ES-I3 (cell line): ENCODE measurements at regions not wholly inside any gene's neighbourhood (a gene's known extent, or its start where the extent isn't known, plus 50 kb on each side); places are given as distances from the start of the nearest gene placed in this dataset.

ENCODE experiments used
- H3K36me3 ChIP-seq: 2 replicates; pipeline ENCODE4 v1.6.1; 2013; ENCODE audit warnings: mild to moderate bottlenecking, low read length, control low read depth, moderate library complexity; ENCODE audit not compliant: insufficient read depth
- H3K4me1 ChIP-seq: 2 replicates; pipeline ENCODE4 v1.6.1; 2013; ENCODE audit warnings: mild to moderate bottlenecking, control low read depth, low read length; ENCODE audit not compliant: insufficient read depth
- H3K9ac ChIP-seq: 2 replicates; pipeline ENCODE4 v1.6.1; 2013; ENCODE audit warnings: low read depth, mild to moderate bottlenecking, low read length, moderate library complexity
- H3K9me3 ChIP-seq: 2 replicates; pipeline ENCODE4 v1.6.1; 2013; ENCODE audit warnings: mild to moderate bottlenecking, low read length, moderate library complexity; ENCODE audit not compliant: control insufficient read depth, insufficient read depth

DNA sequence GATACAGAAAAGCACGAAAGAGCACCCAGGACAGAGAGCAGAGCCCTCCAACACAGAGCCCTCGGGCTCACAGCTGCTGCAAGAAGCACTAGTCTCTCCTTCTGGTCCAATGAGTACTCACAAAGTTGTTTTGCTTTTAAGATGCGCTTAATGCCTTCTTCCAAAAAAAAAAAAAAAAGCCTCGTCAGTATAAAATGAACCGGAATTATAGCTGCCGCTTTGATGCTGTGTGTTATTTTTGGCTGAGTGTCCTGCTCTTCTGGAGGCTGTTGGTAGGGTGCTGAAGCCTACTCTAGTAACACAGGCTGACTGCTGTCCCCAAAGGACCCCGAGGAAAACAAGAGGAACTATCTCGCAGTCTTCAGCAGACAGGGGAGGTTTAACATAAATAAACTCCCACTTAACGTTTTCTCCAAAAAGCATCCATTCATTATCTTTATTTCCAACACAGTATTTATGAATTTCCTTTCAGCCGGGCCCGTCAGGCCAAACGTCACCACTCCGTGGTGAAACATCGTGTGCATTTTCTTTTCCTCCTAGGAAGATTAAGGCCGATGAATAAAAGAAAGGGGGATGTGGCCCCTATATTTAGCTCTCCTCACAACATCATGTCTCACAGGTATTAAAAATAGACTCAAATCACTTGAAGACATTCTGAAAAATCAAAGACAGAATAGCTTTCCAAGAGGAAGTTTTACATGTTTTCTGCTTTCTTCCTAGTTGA lies 213.7 kb upstream of the PPARGC1A start:
- peaks cover 3% of the 10 kb centered on the region; the same call in 1 of the 2 replicates for H3K4me1 ChIP-seq
- H3K9me3 ChIP-seq, result no peaks in the 10 kb centered on the region
- H3K36me3 ChIP-seq, result no peaks in the 10 kb centered on the region
- no peak overlapping the region for H3K9ac ChIP-seq

DNA sequence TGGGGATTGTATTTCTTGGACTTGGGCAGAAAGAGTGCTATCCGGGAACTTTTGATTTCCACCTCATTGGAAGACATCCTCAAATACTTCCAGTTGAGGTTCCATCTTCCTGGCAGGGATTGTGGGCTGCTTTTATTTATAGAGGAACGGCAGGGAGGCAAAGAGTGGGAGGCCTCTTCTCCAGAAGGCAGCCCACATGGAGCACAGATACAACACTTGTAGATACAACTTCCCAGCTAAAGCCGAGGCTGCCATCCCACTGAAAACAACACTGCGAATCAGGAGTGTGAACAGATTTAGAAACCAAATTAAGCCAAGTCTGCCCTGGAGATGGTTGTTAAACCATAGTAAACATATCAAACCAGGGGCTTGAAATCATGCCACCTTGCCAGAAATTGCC lies 212.8 kb upstream of the PPARGC1A start:
- Histone ChIP-seq H3K4me1 (peaks cover 3% of the 10 kb centered on the region; the same call in 1 of the 2 replicates), H3K9ac (no peak overlapping the region), H3K36me3 (no peaks in the 10 kb centered on the region), H3K9me3 (no peaks in the 10 kb centered on the region)

DNA sequence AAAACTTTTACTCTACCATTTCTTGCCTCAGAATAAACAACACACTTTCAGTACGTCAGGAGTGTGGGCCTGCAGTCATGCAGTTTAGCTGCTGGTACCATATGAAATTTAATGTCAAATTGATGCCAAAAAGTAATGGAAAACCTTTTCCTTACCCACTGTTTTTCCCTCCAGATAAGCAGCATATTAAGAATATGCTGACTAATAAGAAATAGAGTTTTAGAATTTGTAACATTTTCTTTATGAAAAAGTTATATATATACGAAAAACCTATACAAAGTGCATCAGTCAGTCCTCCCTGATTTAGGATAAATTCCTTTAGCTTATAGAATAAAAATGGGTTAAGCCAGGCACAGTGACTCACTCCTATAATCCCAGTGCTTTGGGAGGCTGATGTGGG lies 206.8 kb upstream of the PPARGC1A start:
- H3K36me3 ChIP-seq, result no peaks in the 10 kb centered on the region
- no peak overlapping the region for H3K9ac ChIP-seq
- no peaks in the 10 kb centered on the region for H3K4me1 ChIP-seq
- H3K9me3 ChIP-seq, result no peaks in the 10 kb centered on the region

DNA sequence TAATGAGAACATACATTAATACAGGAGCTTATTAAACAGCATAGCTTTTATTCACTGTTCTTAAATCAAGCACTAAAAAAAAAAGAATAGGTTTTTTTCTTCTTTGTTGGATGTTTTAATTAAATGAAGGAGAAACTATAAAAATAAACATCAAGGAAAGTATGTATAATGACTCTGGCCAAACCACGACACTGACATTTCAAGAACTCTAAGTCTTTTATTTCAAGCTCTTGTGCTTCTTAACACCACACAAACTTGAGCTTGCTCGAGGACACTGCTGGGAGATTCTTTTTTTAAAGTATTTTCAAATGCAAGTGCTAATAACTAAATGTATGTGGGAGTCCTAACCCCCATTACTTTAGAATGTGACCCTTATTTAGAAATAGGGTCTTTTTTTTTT lies 204.9 kb upstream of the PPARGC1A start:
- H3K4me1 ChIP-seq, result no peaks in the 10 kb centered on the region
- H3K36me3 ChIP-seq, result no peaks in the 10 kb centered on the region

DNA sequence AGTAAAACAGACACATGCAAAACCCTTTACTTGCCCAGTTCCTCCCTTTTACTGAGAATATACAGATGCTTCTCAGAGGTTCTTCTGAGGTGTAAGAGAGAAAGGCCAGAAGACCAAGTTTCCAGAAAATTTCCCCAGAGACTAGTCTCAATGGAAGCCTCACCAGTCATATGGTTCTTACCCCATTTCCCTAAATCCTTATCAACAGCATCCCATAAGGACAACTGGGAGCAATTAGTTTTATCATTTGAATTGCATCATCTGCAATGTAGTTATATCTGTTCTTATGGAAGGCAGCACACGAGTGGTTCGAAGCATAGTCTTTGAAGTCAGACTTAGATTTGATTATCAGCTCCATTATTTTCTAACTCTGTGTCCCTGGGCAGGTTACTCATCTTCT lies 203.6 kb upstream of the PPARGC1A start:
- H3K36me3 ChIP-seq, result no peaks in the 10 kb centered on the region

More for the DNA sequence above, 204.9 kb upstream of the PPARGC1A start:
- Histone ChIP-seq H3K9me3 (no peaks in the 10 kb centered on the region), H3K9ac (no peak overlapping the region)

DNA sequence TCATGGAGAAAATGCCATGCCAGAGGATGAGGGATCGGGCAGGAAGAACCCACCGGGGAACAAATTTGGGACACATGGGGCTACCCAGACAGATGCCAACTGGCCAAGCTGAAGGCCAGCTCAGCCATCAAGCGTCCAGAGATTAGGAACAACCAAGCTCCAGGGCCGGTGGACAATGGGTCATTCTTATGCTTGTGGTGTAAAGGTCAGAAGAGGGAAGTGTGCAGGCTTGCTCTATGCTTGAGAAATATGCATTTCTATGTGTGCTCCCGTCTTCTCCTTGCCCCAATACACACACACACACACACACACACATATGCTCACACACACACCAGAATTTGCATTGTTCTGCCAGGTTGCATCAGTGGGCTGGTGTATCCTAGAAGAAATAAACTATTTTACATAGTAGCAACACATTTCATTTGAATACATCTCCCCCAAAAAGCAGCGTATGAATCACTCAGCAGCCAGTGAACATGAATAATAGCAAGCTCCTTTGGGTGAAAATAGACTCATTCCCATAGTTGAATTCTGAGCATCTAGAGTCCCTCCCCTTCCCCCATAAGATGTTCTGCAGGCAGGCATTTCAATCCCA lies 201.9 kb upstream of the PPARGC1A start:
- H3K9me3 ChIP-seq, result no peaks in the 10 kb centered on the region; the same call in 1 of the 2 replicates
- H3K9ac ChIP-seq, result no peak overlapping the region
- no peaks in the 10 kb centered on the region for H3K36me3 ChIP-seq
- H3K4me1 ChIP-seq, result no peaks in the 10 kb centered on the region

More for the DNA sequence above, 203.6 kb upstream of the PPARGC1A start:
- Histone ChIP-seq H3K9ac (no peak overlapping the region), H3K9me3 (no peaks in the 10 kb centered on the region; the same call in 1 of the 2 replicates), H3K4me1 (no peaks in the 10 kb centered on the region)

DNA sequence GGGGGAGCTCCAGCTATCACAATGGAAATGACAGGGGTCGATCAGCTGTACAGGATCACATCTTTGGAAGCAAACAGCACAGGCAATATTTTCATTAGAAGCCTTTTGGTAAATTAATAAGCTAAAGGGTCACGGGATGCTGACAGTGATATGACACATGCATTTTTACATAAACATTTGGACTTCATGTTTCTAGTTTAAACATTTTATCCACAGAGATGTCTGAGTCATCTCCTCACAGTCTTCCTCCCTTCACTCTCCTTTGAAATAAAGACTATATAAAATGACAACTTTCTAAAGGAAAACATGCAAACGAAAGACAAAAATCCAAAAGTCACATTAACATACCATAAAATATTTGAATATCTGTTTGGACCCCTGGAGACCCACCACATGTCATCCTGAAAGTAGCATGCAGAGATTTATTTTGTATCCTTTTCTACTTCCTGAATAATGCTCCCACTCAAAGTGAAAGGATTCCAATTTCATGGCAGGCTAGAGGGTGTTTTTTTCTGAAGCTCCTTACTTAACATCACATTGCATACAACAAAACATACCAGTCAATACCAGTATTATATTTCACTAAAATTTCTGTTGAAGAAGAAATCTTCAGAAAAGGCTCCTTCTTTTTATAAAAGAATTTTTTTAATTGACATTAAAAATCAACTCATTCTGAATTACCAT lies 200.1 kb upstream of the PPARGC1A start:
- Histone ChIP-seq H3K9ac (no peak overlapping the region), H3K36me3 (no peaks in the 10 kb centered on the region), H3K4me1 (no peaks in the 10 kb centered on the region), H3K9me3 (no peaks in the 10 kb centered on the region; the same call in 1 of the 2 replicates)

DNA sequence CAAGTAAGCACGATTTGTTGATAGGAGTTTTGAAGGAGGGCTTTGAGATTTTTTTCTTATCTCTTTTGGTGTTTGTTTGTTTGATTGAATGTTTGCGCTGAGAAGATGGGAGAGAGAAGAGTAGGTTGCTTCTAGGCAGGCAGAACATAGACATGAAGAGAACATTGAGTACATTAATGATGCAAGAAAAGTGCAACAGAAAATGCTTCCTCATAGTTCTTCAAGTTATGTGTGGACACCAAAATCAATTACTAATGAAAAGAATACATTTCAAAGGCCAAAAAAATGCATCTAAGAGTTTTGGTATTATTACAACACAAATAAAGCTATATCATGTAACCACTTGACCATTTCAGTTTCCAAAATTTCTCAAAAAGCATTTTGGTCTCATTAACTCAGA lies 191.0 kb upstream of the PPARGC1A start:
- H3K36me3 ChIP-seq, result no peaks in the 10 kb centered on the region
- no peak overlapping the region for H3K9ac ChIP-seq
- H3K9me3 ChIP-seq, result no peaks in the 10 kb centered on the region
- no peaks in the 10 kb centered on the region for H3K4me1 ChIP-seq

DNA sequence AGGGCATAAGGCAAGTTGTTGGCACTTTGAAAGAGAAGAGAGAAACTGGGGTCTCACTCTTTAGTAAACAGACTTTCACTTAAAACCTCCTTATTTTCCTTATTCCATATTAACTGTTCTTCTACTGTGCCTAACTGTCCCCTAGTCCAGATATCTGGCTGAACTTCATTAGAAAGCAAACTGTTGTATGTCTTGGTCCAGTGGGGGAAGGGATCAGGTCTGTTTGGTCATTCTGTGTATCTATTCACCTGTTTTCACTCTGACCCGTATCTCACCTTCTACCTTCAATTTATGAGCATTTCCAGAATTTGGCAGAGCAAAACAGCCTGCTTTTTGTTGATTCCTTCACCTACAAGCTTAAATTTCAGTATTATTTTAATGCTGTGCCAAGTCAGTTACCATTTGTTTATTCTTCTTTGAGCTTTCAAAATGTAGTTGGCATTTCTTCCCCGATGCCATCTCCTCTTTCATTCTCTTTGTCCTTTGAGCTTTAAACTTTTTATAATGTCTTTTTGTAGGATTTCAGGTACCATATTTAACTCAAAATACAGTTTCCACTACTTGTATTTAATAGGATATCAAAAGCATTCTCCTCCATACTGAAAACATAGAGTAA lies 188.6 kb upstream of the PPARGC1A start:
- no peaks in the 10 kb centered on the region for H3K36me3 ChIP-seq
- no peak overlapping the region for H3K9ac ChIP-seq

DNA sequence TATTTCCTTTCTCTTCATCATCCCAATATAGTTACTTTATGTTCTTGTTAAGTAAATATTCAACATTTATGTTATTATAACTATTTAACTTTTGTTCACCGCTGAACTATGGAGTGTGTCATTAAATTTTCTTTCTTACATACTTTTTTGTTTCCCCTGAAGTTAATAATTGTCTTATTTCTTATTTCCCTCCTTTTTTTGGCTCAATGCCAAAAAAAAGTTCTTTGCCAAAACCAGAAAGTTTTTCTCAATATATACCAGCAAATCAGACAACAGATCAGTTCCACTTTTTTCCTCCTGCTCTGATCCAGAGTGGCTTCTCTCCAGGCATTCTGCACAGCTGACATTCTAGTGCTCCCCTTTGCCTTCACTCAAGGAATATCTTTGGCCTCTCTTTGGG lies 187.0 kb upstream of the PPARGC1A start:
- no peaks in the 10 kb centered on the region for H3K4me1 ChIP-seq
- no peak overlapping the region for H3K9ac ChIP-seq
- H3K36me3 ChIP-seq, result no peaks in the 10 kb centered on the region
- no peaks in the 10 kb centered on the region for H3K9me3 ChIP-seq

More for the DNA sequence above, 188.6 kb upstream of the PPARGC1A start:
- Histone ChIP-seq H3K9me3 (no peaks in the 10 kb centered on the region), H3K4me1 (no peaks in the 10 kb centered on the region)

DNA sequence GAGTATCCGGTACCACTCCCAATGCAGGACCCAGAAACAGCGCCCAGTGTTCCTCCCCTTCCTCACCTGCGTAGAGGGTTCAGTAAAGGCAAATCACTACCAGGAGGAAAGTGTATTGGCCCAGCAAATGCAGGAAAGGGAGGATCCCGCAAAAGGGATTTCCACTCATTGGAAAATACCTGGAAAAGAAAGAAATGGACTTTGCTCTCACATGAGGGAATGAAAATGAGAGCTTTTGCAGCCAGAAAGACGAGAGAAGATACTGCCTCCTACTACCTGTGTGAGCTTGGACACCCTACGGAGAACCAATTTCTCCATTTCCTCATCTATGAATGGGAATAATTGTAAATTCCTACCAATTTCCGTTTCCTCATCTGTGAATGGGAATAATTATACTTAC lies 184.1 kb upstream of the PPARGC1A start:
- Histone ChIP-seq H3K4me1 (no peaks in the 10 kb centered on the region), H3K36me3 (no peaks in the 10 kb centered on the region), H3K9me3 (no peaks in the 10 kb centered on the region), H3K9ac (no peak overlapping the region)

DNA sequence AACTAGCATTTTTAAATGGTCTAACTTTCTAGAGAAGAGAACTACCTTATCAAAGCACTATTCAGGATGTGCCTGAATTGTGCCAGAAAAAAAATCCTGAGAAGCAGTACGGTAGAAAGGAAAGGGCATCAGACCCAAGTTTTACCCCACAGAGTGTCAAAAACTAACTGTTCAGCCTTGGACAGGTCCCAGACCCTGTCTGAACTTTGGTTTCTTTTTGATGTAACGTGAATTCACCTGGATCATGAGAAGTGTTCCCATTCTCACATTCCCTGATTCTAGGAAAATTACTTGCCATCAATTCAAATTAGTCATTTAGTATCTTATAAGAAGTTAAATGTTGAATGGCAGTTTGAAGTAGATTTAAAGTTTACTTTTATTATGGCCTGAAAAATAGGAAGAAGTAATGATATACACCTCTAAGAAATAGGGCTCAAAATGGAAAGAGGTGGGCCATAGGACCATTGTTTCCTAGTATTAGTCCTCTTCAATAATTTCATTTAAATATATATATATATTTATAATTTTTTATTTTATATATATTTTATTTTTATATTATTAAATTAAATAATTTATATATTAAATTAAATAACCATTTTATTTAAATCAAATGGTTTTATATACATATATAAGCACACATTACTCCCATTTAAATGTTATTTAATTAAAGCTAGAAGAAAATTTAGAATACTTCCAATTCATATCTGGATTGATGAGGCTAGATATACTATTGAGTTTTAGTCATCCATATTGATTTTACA lies 181.9 kb upstream of the PPARGC1A start:
- Histone ChIP-seq H3K9ac (no peak overlapping the region), H3K4me1 (peaks cover 11% of the 10 kb centered on the region), H3K9me3 (no peaks in the 10 kb centered on the region), H3K36me3 (no peaks in the 10 kb centered on the region)

DNA sequence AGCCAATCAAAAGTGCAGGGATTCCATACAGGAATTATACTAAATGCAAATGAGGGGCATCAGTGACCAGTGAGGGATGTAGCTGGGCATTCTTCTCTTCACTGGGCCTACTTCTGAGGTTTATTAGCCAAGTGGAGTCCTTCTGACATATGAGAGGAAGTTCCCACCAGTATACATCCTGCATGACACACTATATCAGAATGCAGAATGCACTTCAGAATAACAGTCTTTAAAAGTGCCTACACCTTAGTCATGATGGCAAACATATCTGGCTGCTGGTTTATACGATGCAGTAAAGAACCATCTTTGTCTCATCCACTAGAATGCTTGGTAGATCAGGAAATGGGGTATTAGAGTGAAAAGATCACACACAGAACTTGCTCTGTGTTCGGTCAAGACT lies 180.3 kb upstream of the PPARGC1A start:
- no peak overlapping the region for H3K9ac ChIP-seq
- peaks cover 11% of the 10 kb centered on the region for H3K4me1 ChIP-seq
- H3K36me3 ChIP-seq, result no peaks in the 10 kb centered on the region; the same call in 1 of the 2 replicates
- no peaks in the 10 kb centered on the region for H3K9me3 ChIP-seq
